Endodermal cell (in vitro differentiated cells): ENCODE measurements at regions not wholly inside any gene's neighbourhood (a gene's known extent, or its start where the extent isn't known, plus 50 kb on each side); places are given as distances from the start of the nearest gene placed in this dataset.

Experiments
- DNase-seq: peaks from one replicate; pipeline ENCODE4 v3.0.0-alpha.2; 2017
- H3K27ac ChIP-seq: 2 replicates; pipeline ENCODE4 v1.5.1; 2013; ENCODE audit warnings: mild to moderate bottlenecking, low read depth, low read length, moderate library complexity
- H3K27me3 ChIP-seq: 2 replicates; pipeline ENCODE4 v1.6.1; 2013; ENCODE audit warnings: mild to moderate bottlenecking, low read length, moderate library complexity; ENCODE audit not compliant: insufficient read depth, control insufficient read depth, poor library complexity, severe bottlenecking
- H3K36me3 ChIP-seq: 2 replicates; pipeline ENCODE4 v1.7.0; 2013; ENCODE audit warnings: mild to moderate bottlenecking, low read length, moderate library complexity; ENCODE audit not compliant: control insufficient read depth, insufficient read depth
- H3K4me1 ChIP-seq: one replicate; pipeline ENCODE4 v1.7.0; 2013; ENCODE audit warnings: low read length; ENCODE audit not compliant: control insufficient read depth, insufficient read depth
- H3K4me3 ChIP-seq: 2 replicates; pipeline ENCODE4 v1.5.1; 2013; ENCODE audit warnings: mild to moderate bottlenecking, low read length, moderate library complexity
- H3K9ac ChIP-seq: 2 replicates; pipeline ENCODE4 v1.6.1; 2013; ENCODE audit warnings: mild to moderate bottlenecking, low read length, moderate library complexity; ENCODE audit not compliant: poor library complexity, severe bottlenecking; ENCODE audit errors: extremely low read depth
- H3K9me3 ChIP-seq: 2 replicates; pipeline ENCODE4 v1.6.1; 2013; ENCODE audit warnings: mild to moderate bottlenecking, low read length, moderate library complexity; ENCODE audit not compliant: control insufficient read depth
- H3K27ac Mint-ChIP-seq: 2 replicates; pipeline ENCODE4 v1.8.0; 2020; ENCODE audit warnings: mixed read lengths
- H3K27me3 Mint-ChIP-seq: 2 replicates; pipeline ENCODE4 v1.8.0; 2021; ENCODE audit warnings: mild to moderate bottlenecking, mixed read lengths; ENCODE audit not compliant: insufficient read depth
- H3K36me3 Mint-ChIP-seq: 2 replicates; pipeline ENCODE4 v1.8.0; 2020; ENCODE audit warnings: low read depth, mixed read lengths
- H3K4me1 Mint-ChIP-seq: 2 replicates; pipeline ENCODE4 v1.8.0; 2020; ENCODE audit warnings: mixed read lengths
- H3K4me3 Mint-ChIP-seq: 2 replicates; pipeline ENCODE4 v1.8.0; 2020; ENCODE audit warnings: mild to moderate bottlenecking, moderate library complexity, mixed read lengths
- H3K9me3 Mint-ChIP-seq: 2 replicates; pipeline ENCODE4 v1.8.0; 2020; ENCODE audit warnings: mild to moderate bottlenecking, mixed read lengths
- CTCF ChIP-seq: fragments of 200-600 bp; sonication (generic); conservative IDR thresholded peaks from 2 replicates; pipeline ENCODE4 v1.5.0; 2021; ENCODE audit warnings: antibody characterized with exemption, mild to moderate bottlenecking
- WGBS, 2 experiments: methylation state at CpG; one replicate each; pipeline versions ENCODE4 v1.1.5 to v1.1.7; 2013; ENCODE audit warnings: missing lambda C conversion rate in 2 of 2, mixed read lengths in 1 of 2; ENCODE audit not compliant: insufficient coverage in 1 of 2, insufficient read length in 1 of 2; 5-methylcytosine and 5-hydroxymethylcytosine counted together

- Mint-ChIP-seq H3K4me1 (peaks cover 2% of the 10 kb centered on the region), H3K27ac (no peak overlapping the region), H3K36me3 (no peaks in the 10 kb centered on the region), H3K27me3 (peaks cover 2% of the 10 kb centered on the region), H3K4me3 (no peak overlapping the region), H3K9me3 (no peaks in the 10 kb centered on the region)
- Histone ChIP-seq H3K36me3 (no peaks in the 10 kb centered on the region), H3K4me3 (no peak overlapping the region), H3K4me1 (no peaks in the 10 kb centered on the region), H3K9ac (no peak overlapping the region), H3K27me3 (no peaks in the 10 kb centered on the region), H3K9me3 (no peaks in the 10 kb centered on the region), H3K27ac (no peak overlapping the region)
- TF ChIP-seq CTCF: no peak
- 83 to 100% methylated on average over 2 to 3 of the region's 3 CpGs for WGBS, 2 experiments
- no peak for DNase-seq
Observed at GRCh38 chr10:130660266-130660665, 524.1 kb downstream of the GLRX3 start.

DNA sequence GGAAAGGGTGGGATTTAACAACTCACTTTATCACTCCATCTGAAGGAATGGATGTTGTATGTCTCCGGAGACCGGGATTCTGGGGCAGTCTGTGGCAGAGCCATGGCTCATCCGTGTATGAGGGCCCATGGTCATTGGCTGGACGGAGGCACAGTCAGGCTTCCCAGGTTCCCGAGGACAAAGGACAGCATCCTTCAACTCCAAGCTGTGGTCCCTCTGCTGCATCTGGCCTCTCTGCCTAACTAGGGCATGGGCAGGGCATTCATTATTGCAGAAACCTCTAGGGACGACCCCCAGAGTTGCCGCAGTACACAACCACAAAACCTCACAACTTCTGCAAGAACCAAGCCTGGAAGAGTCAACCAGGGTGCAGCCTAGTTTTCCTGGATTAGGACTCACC lies 525.2 kb downstream of the GLRX3 start:
- TF ChIP-seq CTCF: no peak
- Histone ChIP-seq H3K27me3 (no peaks in the 10 kb centered on the region), H3K4me3 (no peak overlapping the region), H3K9ac (no peak overlapping the region), H3K36me3 (no peaks in the 10 kb centered on the region), H3K27ac (no peak overlapping the region), H3K4me1 (no peaks in the 10 kb centered on the region), H3K9me3 (no peaks in the 10 kb centered on the region)
- no peak for DNase-seq
- H3K27me3 Mint-ChIP-seq: peaks cover 4% of the 10 kb centered on the region
- peaks cover 3% of the 10 kb centered on the region for H3K9me3 Mint-ChIP-seq
- H3K4me1 Mint-ChIP-seq: peaks cover 1% of the 10 kb centered on the region
- WGBS, 2 experiments: 85 to 91% methylated on average over 2 to 7 of the region's 7 CpGs
- H3K27ac Mint-ChIP-seq: no peak overlapping the region
- H3K4me3 Mint-ChIP-seq: no peak overlapping the region
- no peaks in the 10 kb centered on the region for H3K36me3 Mint-ChIP-seq

GRCh38 chr10:130662775-130663174 lies 526.6 kb downstream of the GLRX3 start:
- Mint-ChIP-seq H3K9me3 (peaks cover 3% of the 10 kb centered on the region), H3K4me3 (no peak overlapping the region), H3K36me3 (no peaks in the 10 kb centered on the region), H3K4me1 (no peaks in the 10 kb centered on the region), H3K27ac (no peak overlapping the region), H3K27me3 (peaks cover 5% of the 10 kb centered on the region)
- 94 to 97% methylated on average over 13 of the region's 13 CpGs for WGBS, 2 experiments
- no peak overlapping the region for H3K9ac ChIP-seq
- H3K27me3 ChIP-seq: no peaks in the 10 kb centered on the region
- no peak overlapping the region for H3K4me3 ChIP-seq
- H3K4me1 ChIP-seq: no peaks in the 10 kb centered on the region
- no peak overlapping the region for H3K27ac ChIP-seq
- TF ChIP-seq CTCF: no peak
- no peak for DNase-seq
- no peaks in the 10 kb centered on the region for H3K36me3 ChIP-seq
- H3K9me3 ChIP-seq: no peaks in the 10 kb centered on the region
